ENCODE measurements at regions not wholly inside any gene's neighbourhood (a gene's known extent, or its start where the extent isn't known, plus 50 kb on each side); places are given as distances from the start of the nearest gene placed in this dataset.
A peak's percentile ranks its signal among the peaks of the same experiment; 100 is the strongest.

- DNase-seq (ENCODE audit: low spot score) = no peak
These were observed 489.6 kb downstream of the BMP2 start for GRCh38 chr20:7257099-7257498.

GRCh38 chr20:7257692-7258466 is 490.4 kb downstream of the BMP2 start:
- DNase-seq (ENCODE audit: low spot score) = no peak

- DNase-seq (ENCODE audit: low spot score) = no peak
These were observed 495.3 kb downstream of the BMP2 start for GRCh38 chr20:7262803-7263202.

GRCh38 chr20:7264137-7264536 is 496.7 kb downstream of the BMP2 start:
- no peak for DNase-seq (ENCODE audit: low spot score)

- no peak for DNase-seq (ENCODE audit: low spot score)
These were observed 502.0 kb downstream of the BMP2 start for GRCh38 chr20:7269452-7269851.

- no peak for DNase-seq (ENCODE audit: low spot score)
These were observed 505.0 kb downstream of the BMP2 start for GRCh38 chr20:7272512-7272911.

- DNase-seq (ENCODE audit: low spot score) = no peak
These were observed 507.4 kb downstream of the BMP2 start for GRCh38 chr20:7274870-7275269.

- no peak for DNase-seq (ENCODE audit: low spot score)
These were observed 508.3 kb downstream of the BMP2 start for GRCh38 chr20:7275645-7276237.

- peak; percentile 80 for DNase-seq (ENCODE audit: low spot score)
These were observed 518.6 kb downstream of the BMP2 start for GRCh38 chr20:7285918-7286556.

GRCh38 chr20:7291323-7291943 is 523.9 kb downstream of the BMP2 start:
- DNase-seq (ENCODE audit: low spot score) = no peak

GRCh38 chr20:7291946-7292345 is 524.5 kb downstream of the BMP2 start:
- DNase-seq (ENCODE audit: low spot score) = no peak

- no peak for DNase-seq (ENCODE audit: low spot score)
These were observed 527.4 kb downstream of the BMP2 start for GRCh38 chr20:7294816-7295360.

- DNase-seq (ENCODE audit: low spot score) = no peak
These were observed 534.3 kb downstream of the BMP2 start for GRCh38 chr20:7301807-7302206.

- no peak for DNase-seq (ENCODE audit: low spot score)
These were observed 534.8 kb downstream of the BMP2 start for GRCh38 chr20:7302250-7302649.

- no peak for DNase-seq (ENCODE audit: low spot score)
These were observed 538.5 kb downstream of the BMP2 start for GRCh38 chr20:7305976-7306375.

GRCh38 chr20:7308163-7308562 is 540.7 kb downstream of the BMP2 start:
- no peak for DNase-seq (ENCODE audit: low spot score)

GRCh38 chr20:7313047-7313446 is 545.6 kb downstream of the BMP2 start:
- no peak for DNase-seq (ENCODE audit: low spot score)

GRCh38 chr20:7323957-7324356 is 556.5 kb downstream of the BMP2 start:
- DNase-seq (ENCODE audit: low spot score) = no peak

- DNase-seq (ENCODE audit: low spot score) = no peak
These were observed 560.3 kb downstream of the BMP2 start for GRCh38 chr20:7327810-7328209.

GRCh38 chr20:7330850-7331249 is 563.4 kb downstream of the BMP2 start:
- no peak for DNase-seq (ENCODE audit: low spot score)

GRCh38 chr20:7332169-7332568 is 564.7 kb downstream of the BMP2 start:
- no peak for DNase-seq (ENCODE audit: low spot score)

- DNase-seq (ENCODE audit: low spot score) = no peak
These were observed 566.4 kb downstream of the BMP2 start for GRCh38 chr20:7333841-7334240.
